ENCODE measurements at regions not wholly inside any gene's neighbourhood (a gene's known extent, or its start where the extent isn't known, plus 50 kb on each side); places are given as distances from the start of the nearest gene placed in this dataset.

DNA sequence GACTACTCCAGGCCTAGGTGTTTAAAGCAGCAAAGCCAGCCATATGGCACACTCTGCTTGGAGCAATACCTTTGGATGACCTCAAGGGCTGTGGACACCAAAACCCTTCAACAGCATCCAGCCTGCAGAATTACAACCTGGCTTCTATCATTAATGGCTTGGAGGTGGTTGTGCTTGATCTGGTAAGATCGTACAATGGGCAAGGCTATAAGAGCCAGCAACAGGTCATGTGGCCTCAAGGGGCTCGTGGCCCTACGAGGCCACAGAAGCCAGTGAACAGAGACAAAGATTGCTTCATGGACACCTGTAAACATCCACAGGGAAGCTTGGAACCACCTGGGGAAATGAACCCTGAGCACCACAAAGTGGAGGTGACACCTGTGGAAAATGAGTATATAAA, 657.3 kb downstream of the BCL11B start:
- Histone ChIP-seq H2AK5ac (ENCODE audit: low read depth, low read length) (no peak overlapping the region), H3K27me3 (ENCODE audit: control insufficient read depth, insufficient read depth, low read length) (no peaks in the 10 kb centered on the region), H3K4ac (ENCODE audit: low read depth, low read length) (no peak overlapping the region), H3K27ac (ENCODE audit: insufficient read depth, low read length) (no peak overlapping the region), H3K9ac (ENCODE audit: low read depth, low read length) (no peak overlapping the region), H3K18ac (ENCODE audit: low read depth, low read length) (no peak overlapping the region), H3K23ac (ENCODE audit: low read depth, low read length) (no peak overlapping the region), H3K14ac (replicated peaks; ENCODE audit: low read depth, low read length) (no peak overlapping the region), H2BK15ac (ENCODE audit: low read depth, low read length) (no peak overlapping the region), H3K36me3 (ENCODE audit: control insufficient read depth, insufficient read depth, low read length) (no peaks in the 10 kb centered on the region), H3K9me1 (ENCODE audit: insufficient read depth, low read length) (no peaks in the 10 kb centered on the region), H3K4me1 (ENCODE audit: control insufficient read depth, insufficient read depth, low read length) (no peaks in the 10 kb centered on the region), H4K5ac (ENCODE audit: low read depth, low read length) (no peak overlapping the region), H4K91ac (ENCODE audit: insufficient read depth, low read depth, low read length) (no peak overlapping the region), H3K79me1 (ENCODE audit: low read depth in 1 of 2, low read length in 2 of 2) (no peaks in the 10 kb centered on the region), H3K9me3 (ENCODE audit: control insufficient read depth, insufficient read depth, low read length) (peaks cover 24% of the 10 kb centered on the region), H3K56ac (ENCODE audit: extremely low read depth, insufficient read depth, low read length) (no peak overlapping the region), H3K4me2 (ENCODE audit: low read depth, low read length) (no peak overlapping the region), H2BK5ac (ENCODE audit: low read depth, low read length, poor library complexity, severe bottlenecking) (no peak overlapping the region), H3K4me3 (ENCODE audit: insufficient read depth, low read depth, low read length) (no peak overlapping the region), H4K20me1 (ENCODE audit: insufficient read depth, low read length) (no peaks in the 10 kb centered on the region), H2AFZ (replicated peaks; ENCODE audit: low read length, poor library complexity) (no peak overlapping the region), H2BK20ac (ENCODE audit: low read depth, low read length) (no peak overlapping the region), H2BK120ac (ENCODE audit: low read depth, low read length) (no peak overlapping the region), H4K8ac (ENCODE audit: low read depth in 2 of 2, low read length in 2 of 2) (no peak overlapping the region), H2AK9ac (replicated peaks; ENCODE audit: low read depth, low read length, poor library complexity) (no peak overlapping the region)
- dilution Hi-C loops (cut with HindIII; ENCODE audit: low sequenced_read_pairs, unreplicated experiment) (no loop called here), in situ Hi-C loops (cut with MboI; ENCODE audit: low sequenced_read_pairs) (no loop called here), intact Hi-C loops (cut with micrococcal nuclease) (no loop called here)
- no TSS peak for BruUV-seq (replicated peaks)
- 52% methylated on average over 3 of the region's 3 CpGs; no CpG with 5 or more reads in 1 of the 2 experiments for WGBS, 2 experiments (ENCODE audit: extremely low coverage in 2 of 2, insufficient read length in 1 of 2)
- no peak for DNase-seq
- no peak for ATAC-seq (ENCODE audit: low read depth)
- TF ChIP-seq CEBPB (IDR thresholded peaks at IDR 0.05; ENCODE audit: low read depth, low read length) (no peak), BHLHE40 (IDR thresholded peaks at IDR 0.05; ENCODE audit: low read depth, low read length) (no peak), MAFK (IDR thresholded peaks at IDR 0.05; ENCODE audit: low read depth, low read length) (no peak), MXI1 (IDR thresholded peaks at IDR 0.05; ENCODE audit: borderline replicate concordance, low read depth, low read length) (no peak), SMC3 (IDR thresholded peaks at IDR 0.05; ENCODE audit: low read depth, low read length) (no peak), MAZ (IDR thresholded peaks at IDR 0.05; ENCODE audit: borderline replicate concordance, low read depth, low read length) (no peak), POLR2A (IDR thresholded peaks at IDR 0.05; ENCODE audit: low read depth, low read length) (no peak), FOS (IDR thresholded peaks at IDR 0.05; ENCODE audit: low read depth, low read length) (no peak), CHD1 (IDR thresholded peaks at IDR 0.05; ENCODE audit: low read depth, low read length) (no peak), RAD21 (IDR thresholded peaks at IDR 0.05; ENCODE audit: low read length) (no peak), NFE2L2 (IDR thresholded peaks at IDR 0.05; ENCODE audit: low read depth, low read length) (no peak)
- TF ChIP-seq, protein P1, sequence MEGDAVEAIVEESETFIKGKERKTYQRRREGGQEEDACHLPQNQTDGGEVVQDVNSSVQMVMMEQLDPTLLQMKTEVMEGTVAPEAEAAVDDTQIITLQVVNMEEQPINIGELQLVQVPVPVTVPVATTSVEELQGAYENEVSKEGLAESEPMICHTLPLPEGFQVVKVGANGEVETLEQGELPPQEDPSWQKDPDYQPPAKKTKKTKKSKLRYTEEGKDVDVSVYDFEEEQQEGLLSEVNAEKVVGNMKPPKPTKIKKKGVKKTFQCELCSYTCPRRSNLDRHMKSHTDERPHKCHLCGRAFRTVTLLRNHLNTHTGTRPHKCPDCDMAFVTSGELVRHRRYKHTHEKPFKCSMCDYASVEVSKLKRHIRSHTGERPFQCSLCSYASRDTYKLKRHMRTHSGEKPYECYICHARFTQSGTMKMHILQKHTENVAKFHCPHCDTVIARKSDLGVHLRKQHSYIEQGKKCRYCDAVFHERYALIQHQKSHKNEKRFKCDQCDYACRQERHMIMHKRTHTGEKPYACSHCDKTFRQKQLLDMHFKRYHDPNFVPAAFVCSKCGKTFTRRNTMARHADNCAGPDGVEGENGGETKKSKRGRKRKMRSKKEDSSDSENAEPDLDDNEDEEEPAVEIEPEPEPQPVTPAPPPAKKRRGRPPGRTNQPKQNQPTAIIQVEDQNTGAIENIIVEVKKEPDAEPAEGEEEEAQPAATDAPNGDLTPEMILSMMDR (conservative IDR thresholded peaks at IDR 0.05; ENCODE audit: low read depth, low read length), result no peak
- TF ChIP-seq, protein P2, sequence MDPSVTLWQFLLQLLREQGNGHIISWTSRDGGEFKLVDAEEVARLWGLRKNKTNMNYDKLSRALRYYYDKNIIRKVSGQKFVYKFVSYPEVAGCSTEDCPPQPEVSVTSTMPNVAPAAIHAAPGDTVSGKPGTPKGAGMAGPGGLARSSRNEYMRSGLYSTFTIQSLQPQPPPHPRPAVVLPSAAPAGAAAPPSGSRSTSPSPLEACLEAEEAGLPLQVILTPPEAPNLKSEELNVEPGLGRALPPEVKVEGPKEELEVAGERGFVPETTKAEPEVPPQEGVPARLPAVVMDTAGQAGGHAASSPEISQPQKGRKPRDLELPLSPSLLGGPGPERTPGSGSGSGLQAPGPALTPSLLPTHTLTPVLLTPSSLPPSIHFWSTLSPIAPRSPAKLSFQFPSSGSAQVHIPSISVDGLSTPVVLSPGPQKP (IDR thresholded peaks at IDR 0.05; ENCODE audit: borderline replicate concordance, low read depth, low read length), result no peak
- TF ChIP-seq, protein P3, sequence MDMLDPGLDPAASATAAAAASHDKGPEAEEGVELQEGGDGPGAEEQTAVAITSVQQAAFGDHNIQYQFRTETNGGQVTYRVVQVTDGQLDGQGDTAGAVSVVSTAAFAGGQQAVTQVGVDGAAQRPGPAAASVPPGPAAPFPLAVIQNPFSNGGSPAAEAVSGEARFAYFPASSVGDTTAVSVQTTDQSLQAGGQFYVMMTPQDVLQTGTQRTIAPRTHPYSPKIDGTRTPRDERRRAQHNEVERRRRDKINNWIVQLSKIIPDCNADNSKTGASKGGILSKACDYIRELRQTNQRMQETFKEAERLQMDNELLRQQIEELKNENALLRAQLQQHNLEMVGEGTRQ (IDR thresholded peaks at IDR 0.05; ENCODE audit: low read depth, low read length), result no peak
- POLR2A ChIA-PET (ENCODE audit: unreplicated experiment), result no interaction called here
- CTCF ChIA-PET, result no interaction called here

Measured in IMR-90 (cell line).